ENCODE measurements at regions not wholly inside any gene's neighbourhood (a gene's known extent, or its start where the extent isn't known, plus 50 kb on each side); places are given as distances from the start of the nearest gene placed in this dataset.

GRCh38 chr6:19127081-19127480 is 710.1 kb upstream of the ID4 start:
- H3K27ac ChIP-seq = no peak overlapping the region
- TF ChIP-seq, protein P1, sequence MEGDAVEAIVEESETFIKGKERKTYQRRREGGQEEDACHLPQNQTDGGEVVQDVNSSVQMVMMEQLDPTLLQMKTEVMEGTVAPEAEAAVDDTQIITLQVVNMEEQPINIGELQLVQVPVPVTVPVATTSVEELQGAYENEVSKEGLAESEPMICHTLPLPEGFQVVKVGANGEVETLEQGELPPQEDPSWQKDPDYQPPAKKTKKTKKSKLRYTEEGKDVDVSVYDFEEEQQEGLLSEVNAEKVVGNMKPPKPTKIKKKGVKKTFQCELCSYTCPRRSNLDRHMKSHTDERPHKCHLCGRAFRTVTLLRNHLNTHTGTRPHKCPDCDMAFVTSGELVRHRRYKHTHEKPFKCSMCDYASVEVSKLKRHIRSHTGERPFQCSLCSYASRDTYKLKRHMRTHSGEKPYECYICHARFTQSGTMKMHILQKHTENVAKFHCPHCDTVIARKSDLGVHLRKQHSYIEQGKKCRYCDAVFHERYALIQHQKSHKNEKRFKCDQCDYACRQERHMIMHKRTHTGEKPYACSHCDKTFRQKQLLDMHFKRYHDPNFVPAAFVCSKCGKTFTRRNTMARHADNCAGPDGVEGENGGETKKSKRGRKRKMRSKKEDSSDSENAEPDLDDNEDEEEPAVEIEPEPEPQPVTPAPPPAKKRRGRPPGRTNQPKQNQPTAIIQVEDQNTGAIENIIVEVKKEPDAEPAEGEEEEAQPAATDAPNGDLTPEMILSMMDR (conservative IDR thresholded peaks at IDR 0.05) = no peak
- no peak for TF ChIP-seq ZFX (IDR thresholded peaks at IDR 0.05)

GRCh38 chr6:19128701-19129100 is 708.5 kb upstream of the ID4 start:
- TF ChIP-seq ZFX (IDR thresholded peaks at IDR 0.05) = no peak
- TF ChIP-seq, protein P1 (conservative IDR thresholded peaks at IDR 0.05) = no peak
- H3K27ac ChIP-seq = no peak overlapping the region

DNA sequence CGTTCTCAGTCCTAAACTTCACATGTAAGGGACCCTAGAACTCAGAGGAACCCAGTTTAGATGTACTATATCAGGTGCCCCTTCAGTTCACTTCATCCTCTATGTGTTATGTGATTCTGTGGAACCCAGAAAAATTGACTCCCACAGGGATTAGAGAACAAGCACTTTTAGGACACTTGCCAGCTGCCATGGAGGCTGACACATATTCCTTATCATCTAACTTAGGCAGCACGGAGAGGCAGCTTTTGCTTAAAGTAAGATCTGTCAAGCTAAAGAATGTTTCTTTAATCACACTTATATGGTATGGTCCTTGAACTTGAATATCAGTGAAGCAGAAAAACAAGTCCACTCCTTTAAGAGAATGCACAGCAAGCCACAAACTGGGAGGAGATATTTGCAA is 701.5 kb upstream of the ID4 start:
- no peak overlapping the region for H3K27ac ChIP-seq
- TF ChIP-seq ZFX (IDR thresholded peaks at IDR 0.05) = no peak
- TF ChIP-seq, protein P1 (conservative IDR thresholded peaks at IDR 0.05) = no peak

- no peak overlapping the region for H3K27ac ChIP-seq
- TF ChIP-seq, protein P1 (conservative IDR thresholded peaks at IDR 0.05) = no peak
- TF ChIP-seq ZFX (IDR thresholded peaks at IDR 0.05) = no peak
Observed at GRCh38 chr6:19137505-19137904, 699.7 kb upstream of the ID4 start.

DNA sequence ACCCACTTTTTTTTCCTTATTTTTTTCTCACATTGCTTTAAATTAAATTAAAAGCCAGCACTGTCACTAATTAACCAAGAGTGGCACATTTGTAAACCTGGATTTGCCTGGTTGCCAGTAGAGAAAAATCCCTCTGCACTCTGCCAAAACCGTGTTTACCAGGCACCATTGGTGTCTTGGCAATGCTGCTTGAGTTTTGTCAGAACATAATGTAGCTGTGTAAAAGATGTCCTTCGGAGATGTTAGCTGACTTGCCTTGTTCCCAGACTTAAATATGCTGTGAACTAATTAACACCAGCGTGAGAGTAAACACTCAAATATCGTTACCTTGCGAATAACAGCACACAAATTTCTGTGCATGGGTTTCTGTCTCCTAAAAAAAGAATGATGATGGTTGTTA is 694.9 kb upstream of the ID4 start:
- TF ChIP-seq ZFX (IDR thresholded peaks at IDR 0.05) = no peak
- TF ChIP-seq, protein P1 (conservative IDR thresholded peaks at IDR 0.05) = no peak
- no peak overlapping the region for H3K27ac ChIP-seq

DNA sequence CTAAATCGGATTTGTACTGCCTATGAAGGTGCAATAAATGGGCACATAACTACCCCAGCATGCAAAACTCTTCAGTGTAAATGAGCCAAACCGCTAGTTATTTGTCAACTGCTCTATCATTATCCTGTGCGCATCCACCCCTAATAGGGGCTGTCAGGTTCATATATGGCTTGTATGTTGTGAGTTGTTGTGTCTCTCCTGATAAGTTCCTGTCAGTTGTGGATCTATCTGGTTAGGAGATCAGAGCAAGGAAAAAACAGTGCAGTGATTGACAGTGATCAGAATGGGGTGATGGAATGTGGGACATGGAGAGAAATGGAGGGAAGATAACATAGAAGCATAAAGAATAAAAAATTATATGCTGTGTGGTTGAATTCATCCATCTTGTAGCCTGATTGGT is 686.9 kb upstream of the ID4 start:
- TF ChIP-seq, protein P1 (conservative IDR thresholded peaks at IDR 0.05) = no peak
- TF ChIP-seq ZFX (IDR thresholded peaks at IDR 0.05) = no peak
- H3K27ac ChIP-seq = no peak overlapping the region

DNA sequence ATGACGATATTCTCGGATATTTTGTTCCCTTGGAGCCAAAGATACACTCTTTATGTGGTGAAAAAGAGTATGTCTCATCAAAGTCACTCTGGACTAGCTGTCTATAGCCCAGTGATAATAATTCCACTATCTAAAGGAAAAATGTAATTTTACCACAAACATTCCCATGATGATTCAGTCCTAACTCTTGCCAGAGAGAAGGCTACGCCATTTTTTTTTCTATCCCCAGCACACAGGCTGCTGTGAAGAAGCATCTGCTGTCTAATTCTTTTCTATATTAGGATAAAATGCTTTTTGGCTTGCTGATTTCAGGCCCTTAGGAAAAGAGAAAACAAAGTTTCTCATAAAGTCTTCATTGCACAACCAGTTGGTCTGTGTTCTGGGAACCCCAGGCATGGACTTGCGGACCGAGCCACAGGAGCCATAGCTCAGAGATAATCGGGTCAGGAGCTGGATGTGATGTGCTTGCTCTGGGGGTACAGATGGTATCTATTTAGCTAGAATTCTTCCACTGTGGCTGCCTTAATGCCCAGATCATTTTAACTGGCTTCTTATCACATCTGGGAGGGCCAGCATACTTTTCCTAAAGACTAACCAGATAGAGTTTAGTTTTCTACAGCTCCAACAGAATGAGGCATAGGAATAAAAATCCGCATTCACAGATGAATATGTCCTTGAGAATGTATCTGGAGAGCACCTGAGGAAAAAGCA is 683.7 kb upstream of the ID4 start:
- TF ChIP-seq, protein P1 (conservative IDR thresholded peaks at IDR 0.05) = no peak
- no peak for TF ChIP-seq ZFX (IDR thresholded peaks at IDR 0.05)
- H3K27ac ChIP-seq = no peak overlapping the region
